GM21526 (cell line): ENCODE measurements at regions not wholly inside any gene's neighbourhood (a gene's known extent, or its start where the extent isn't known, plus 50 kb on each side); places are given as distances from the start of the nearest gene placed in this dataset.

Source experiments
- ATAC-seq: cut with Tn5 transposase; IDR thresholded peaks from one replicate; pipeline ENCODE4 v1.9.1; 2021; ENCODE audit warnings: moderate library complexity; ENCODE audit not compliant: unreplicated experiment, low FRiP score

GRCh38 chr4:59571805-59572430 lies 1628.2 kb upstream of the ADGRL3 start:
- no peak for ATAC-seq

DNA sequence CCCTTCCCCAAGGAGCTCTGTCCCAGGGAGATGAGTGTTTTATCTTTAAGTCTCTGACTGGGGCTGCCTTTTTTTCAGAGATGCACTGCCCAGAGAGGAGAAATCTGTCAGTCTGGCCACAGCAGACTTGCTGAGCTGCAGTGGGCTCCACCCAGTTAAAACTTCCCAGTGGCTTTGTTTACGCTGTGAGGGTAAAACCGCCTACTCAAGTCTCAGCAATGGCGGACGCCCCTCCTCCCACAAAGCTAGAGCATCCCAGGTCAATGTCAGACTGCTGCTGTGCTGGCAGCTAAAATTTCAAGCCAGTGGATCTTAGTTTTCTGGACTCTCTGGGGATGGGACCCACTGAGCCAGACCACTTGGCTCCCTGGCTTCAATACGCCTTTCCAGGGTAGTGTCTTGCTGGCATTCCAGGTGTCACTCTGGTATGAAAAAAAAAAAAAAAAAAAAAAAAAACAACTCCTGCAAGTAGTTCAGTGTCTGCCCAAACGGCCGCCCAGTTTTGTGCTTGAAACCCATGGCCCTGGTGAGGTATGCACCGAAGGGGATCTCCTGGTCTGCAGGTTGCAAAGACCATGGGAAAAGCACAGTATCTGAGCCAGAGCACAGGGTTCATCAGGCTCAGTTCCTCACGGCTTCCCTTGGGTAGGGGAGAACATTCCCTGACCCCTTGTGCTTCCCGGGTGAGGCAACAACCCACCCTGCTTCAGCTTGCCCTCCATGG lies 1616.1 kb upstream of the ADGRL3 start:
- ATAC-seq = no peak

DNA sequence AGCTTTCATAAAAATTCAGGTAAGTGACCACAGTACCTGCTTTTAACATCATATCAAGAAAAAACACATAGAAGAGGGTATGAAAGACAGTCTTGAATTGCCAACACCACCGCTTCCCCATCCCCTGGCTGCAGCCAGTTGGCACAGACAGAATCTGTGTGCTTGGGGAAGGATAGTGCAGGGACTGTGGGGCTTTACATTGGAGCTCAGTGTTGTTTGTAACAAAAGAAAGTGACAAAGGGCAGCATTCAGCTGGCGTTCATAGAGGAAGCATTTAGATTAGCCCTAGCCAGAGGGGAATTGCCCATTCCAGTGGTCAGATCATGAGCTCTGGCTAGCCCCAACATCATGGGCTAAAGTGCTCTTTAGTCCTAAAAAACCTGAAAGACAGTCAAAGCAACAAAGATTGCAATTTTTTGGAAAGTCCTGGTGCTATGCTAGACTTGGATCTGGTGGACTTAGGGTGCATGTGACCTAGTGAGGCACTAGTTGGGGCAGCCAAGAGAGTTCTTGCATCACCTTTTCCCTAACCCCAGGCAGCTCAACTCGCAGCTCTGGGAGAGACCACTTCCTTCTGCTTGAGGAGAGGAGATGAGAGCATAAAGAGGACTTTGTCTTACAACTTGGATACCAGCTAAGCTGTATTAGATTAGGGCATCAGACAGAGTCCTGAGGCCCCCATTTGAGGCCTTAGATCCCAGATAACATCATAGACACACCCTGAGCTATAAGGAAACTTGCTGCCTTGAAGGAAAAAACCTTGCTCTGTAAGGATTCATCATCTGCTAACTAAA lies 1602.4 kb upstream of the ADGRL3 start:
- no peak for ATAC-seq

- no peak for ATAC-seq
Measured at GRCh38 chr4:59598330-59598618, 1601.9 kb upstream of the ADGRL3 start.

DNA sequence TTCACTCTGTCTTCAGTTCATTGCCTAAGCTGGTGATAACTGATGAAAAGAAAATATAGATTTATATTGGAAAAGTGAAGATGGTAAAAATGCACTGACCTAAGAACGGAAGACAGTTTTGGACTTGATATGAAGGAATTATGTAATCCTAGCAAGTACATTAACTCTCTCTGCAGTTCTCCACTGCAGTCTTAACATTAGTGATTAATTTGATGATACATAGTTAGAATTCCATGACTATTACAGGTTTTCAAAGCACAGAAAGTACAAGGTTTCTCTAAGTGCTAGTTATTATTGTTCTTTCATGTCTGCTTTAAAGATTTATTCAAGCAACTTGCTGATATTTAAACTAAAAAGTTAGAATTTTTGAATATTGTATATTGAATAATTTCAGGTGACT lies 1591.7 kb upstream of the ADGRL3 start:
- no peak for ATAC-seq

DNA sequence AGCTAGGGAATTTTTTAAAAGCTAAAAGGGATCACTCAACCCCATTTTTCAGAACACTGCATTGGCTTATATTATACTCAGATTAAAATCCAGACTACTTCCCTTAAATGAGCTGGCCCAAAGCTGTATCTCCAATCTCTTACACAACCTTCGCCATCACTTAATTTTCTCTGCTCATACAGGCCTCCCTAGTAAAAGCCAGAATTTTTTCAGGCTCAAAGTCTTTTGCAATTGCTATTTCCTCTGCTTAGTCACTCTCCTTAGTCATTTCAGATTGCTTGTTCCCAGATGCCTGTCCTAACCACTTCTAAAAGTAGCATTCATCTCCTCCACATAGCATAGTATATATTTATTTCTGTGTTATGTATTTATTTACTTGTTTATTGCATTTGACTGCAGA lies 1587.9 kb upstream of the ADGRL3 start:
- no peak for ATAC-seq

DNA sequence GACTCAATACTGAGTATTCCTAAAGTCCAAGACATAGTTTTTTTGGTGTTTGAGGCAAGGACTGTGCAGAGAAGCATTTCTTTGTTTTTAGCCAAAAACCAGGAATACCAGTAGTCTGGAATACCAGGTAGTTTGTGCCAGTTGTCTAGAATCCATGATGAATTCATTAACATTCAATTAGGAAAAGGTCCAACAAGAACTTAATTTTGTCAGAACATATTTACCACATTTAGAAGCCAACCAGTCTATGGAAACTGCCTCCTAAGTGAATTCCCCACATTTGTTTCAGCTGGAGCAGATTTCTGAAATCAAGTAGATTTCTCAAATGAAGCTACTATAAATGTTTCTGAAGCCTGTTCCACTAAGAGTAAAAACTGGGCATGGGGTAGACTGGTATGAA lies 1584.8 kb upstream of the ADGRL3 start:
- ATAC-seq = no peak

- ATAC-seq = no peak
Measured at GRCh38 chr4:59629348-59629747, 1570.8 kb upstream of the ADGRL3 start.

DNA sequence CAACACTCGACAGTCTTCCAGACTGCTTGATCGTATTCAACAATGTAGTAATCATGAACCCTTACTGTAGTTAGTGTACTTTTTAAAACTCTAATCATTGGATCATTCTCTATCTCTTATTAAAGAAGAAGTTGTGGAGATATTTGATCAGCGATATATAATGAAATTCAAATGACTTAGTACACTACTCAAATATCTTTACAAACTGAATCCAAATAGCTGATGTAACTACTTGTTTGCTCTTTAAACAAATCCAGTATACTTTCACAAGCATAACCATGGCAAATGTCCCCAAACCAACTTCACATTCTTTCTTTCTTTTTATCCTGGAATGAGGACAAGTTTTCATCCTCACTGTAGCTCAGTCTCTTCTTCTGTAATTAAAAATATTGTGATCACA lies 1569.9 kb upstream of the ADGRL3 start:
- no peak for ATAC-seq

- ATAC-seq = no peak
Measured at GRCh38 chr4:59630922-59631321, 1569.2 kb upstream of the ADGRL3 start.

DNA sequence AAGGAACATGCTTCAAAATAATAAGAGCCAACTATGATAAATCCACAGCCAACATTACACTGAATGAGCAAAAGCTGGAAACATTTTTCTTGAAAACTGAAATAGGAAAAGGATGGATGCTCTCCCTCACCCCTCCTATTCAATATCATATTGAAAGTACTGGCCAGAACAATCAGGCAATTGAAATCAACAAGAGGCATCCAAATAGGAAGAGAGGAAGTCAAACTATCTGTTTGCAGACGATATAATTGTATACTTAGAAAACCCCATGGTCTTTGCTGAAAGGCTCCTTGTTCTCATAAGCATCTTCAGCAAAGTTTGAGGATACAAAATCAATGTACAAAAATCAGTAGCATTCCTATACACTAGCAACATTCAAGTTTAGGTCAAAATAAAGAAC lies 1562.5 kb upstream of the ADGRL3 start:
- ATAC-seq = no peak

- no peak for ATAC-seq
Measured at GRCh38 chr4:59643682-59644081, 1556.4 kb upstream of the ADGRL3 start.

GRCh38 chr4:59644765-59645164 lies 1555.4 kb upstream of the ADGRL3 start:
- ATAC-seq = no peak

DNA sequence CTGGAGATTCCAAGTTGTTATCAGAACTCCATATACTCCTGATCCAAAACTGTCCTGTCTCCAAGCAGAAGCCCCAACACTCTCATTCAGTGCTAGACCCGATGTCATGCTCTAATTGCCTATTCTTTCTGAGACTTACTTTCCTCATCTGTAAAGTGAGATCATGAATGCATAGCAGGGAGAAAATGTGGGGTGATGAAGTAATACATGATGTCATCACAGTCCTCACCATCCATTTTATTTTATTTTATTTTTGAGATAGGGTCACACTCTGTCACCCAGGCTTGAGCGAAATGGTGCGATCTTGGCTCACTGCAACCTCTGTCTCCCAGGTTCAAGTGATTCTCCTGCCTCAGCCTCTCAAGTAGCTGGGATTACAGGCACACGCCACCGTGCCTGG lies 1554.0 kb upstream of the ADGRL3 start:
- ATAC-seq = no peak

DNA sequence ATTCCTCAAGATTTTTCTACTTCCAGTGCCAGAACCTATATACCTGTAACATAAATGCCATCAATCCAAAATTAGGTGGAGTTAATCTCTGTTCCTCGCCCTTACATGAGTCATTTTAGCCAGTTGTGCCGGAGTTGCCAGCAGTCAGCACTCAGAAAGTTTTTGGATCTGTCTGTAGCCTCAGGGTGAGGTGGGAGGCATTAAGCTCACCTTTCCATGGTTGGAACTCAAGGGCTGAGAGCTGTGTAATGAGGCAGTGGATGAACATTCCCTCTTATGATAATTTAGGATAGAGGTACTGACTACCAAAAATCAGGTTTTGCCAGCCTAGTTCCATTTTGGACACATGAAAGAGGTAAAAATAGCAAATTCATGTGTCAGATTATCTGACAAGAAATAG lies 1553.1 kb upstream of the ADGRL3 start:
- no peak for ATAC-seq

DNA sequence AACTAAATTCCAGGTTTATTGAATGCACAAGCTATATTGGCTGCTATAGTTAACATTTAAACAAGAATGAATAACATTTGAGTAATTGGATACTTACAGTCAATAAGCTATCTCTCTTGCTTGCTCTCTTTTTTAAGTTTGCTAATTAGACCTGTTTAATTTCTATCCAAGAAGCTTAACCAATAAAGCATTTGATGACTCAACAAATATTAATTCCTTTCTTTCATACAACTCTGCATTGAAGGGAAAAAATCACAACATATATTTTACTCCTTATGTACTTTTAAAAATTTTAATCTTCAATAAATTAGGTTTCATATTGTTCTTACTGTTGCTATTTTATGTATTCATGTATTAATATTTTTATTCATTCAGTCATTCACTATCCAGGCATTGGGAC lies 1552.6 kb upstream of the ADGRL3 start:
- ATAC-seq = no peak

DNA sequence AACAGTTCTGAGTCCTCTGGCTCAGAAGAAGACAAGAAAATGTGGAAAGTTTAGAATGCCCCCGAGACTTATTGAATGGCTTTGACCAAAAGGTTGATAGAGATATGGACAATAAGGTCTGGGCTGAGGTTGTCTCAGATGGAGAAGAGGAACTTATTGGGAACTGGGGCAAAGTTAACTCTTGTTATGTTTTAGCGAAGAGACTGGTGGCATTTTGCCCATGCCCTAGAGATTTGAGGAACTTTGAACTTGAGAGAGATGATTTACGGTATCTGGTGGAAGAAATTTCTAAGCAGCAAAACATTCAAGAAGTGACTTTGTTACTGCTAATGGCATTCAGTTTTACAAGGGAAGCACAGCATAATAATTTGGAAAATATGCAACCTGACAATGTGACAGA lies 1549.3 kb upstream of the ADGRL3 start:
- ATAC-seq = no peak

DNA sequence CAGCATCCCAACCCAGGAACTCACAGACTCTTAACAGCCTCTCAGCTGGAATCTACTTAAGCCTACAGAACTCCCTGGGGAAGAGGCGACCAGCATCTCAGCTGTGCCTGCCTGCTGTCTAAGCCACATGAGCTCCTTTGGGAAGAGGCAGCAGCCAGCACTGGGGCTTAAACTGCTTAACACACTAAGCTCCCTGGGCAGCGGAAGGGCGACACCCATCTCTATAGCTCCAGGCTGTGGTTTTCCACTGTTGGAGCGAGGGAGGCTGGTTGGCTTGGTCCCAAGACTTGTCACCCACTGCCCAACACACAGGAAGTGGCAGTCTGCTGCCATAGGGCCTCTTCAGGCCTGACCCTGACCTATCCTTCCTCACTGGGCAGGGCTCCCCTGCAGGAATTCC lies 1544.1 kb upstream of the ADGRL3 start:
- ATAC-seq = no peak

- ATAC-seq = no peak
Measured at GRCh38 chr4:59664771-59665170, 1535.4 kb upstream of the ADGRL3 start.

DNA sequence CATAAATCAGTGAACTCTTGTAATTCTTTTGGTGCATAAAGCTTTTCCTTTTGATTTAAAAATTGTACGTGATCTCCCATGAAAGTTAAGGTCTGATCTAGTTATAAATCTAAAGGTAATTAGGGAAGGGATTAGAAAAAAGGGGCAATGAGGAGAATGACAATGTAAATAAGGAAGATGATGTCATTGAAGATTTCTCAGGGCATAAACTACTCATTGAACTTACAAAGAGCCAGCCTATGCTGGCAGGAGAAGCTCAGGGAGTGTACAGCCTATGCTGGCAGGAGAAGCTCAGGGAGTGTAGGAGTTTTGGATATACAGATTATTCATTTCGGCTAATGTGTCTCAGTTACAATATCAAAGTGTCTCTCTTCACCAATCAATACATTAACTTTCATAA lies 1533.5 kb upstream of the ADGRL3 start:
- no peak for ATAC-seq

DNA sequence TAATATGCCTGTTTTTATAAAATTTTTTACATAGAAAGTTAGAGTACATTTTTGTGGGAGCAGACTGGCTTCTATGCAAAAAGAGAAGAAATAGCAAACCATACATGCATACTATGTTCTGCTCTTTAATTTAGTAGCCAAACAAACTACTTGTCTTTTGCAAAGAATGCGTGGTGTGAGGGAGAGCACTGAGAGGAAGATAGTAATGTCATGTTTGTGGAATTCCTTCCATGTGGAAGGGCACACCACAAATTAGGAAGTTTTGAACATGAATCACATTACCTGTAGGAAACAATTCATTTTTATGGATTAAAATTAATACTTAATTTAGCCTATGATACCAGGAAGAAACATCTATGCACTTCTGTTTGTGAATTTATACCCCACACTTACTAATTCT lies 1529.1 kb upstream of the ADGRL3 start:
- no peak for ATAC-seq

- ATAC-seq = no peak
Measured at GRCh38 chr4:59676389-59676788, 1523.7 kb upstream of the ADGRL3 start.
